ENCODE measurements at regions not wholly inside any gene's neighbourhood (a gene's known extent, or its start where the extent isn't known, plus 50 kb on each side); places are given as distances from the start of the nearest gene placed in this dataset.

- no peaks in the 10 kb centered on the region for H4K20me1 ChIP-seq (ENCODE audit: insufficient read depth)
- no peaks in the 10 kb centered on the region for H3K36me3 ChIP-seq (replicated peaks in 1 of 2; ENCODE audit: control insufficient read depth in 1 of 2, insufficient read depth in 2 of 2, low read length in 1 of 2)
- no peaks in the 10 kb centered on the region for H3K79me2 ChIP-seq (ENCODE audit: insufficient read depth)
- DNase-seq, result no peak
- CTCF ChIA-PET, result interaction anchor here (1.6 kb wide), 1 partner anchor 35 kb away, joined by 8 read pairs; no protein-coding TSS in a partner anchor
- no peaks in the 10 kb centered on the region for H3K4me1 ChIP-seq (ENCODE audit: control insufficient read depth in 1 of 2, insufficient read depth in 2 of 2, low read depth in 1 of 2, low read length in 1 of 2)
- H3K9ac ChIP-seq, result no peak overlapping the region
- H3K27me3 ChIP-seq (ENCODE audit: insufficient read depth), result no peaks in the 10 kb centered on the region; the same call in 1 of the 2 replicates
- 16% methylated on average over 4 of the region's 4 CpGs for WGBS (ENCODE audit: low lambda C conversion rate)
- no peaks in the 10 kb centered on the region for H3K9me2 ChIP-seq
- H3K4me3 ChIP-seq (ENCODE audit: low read depth in 2 of 2, low read length in 1 of 2), result no peak overlapping the region
- H3K4me2 ChIP-seq, result no peak overlapping the region
- POLR2A ChIA-PET, result no interaction called here
- no peaks in the 10 kb centered on the region for H3F3A ChIP-seq (replicated peaks; ENCODE audit: insufficient read depth)
- no peaks in the 10 kb centered on the region for H3K9me3 ChIP-seq
- no peak for TF ChIP-seq TAF1 (IDR thresholded peaks at IDR 0.05; ENCODE audit: borderline replicate concordance, low read depth, low read length)
- TF ChIP-seq PBX3 (IDR thresholded peaks at IDR 0.05), result no peak
- TF ChIP-seq RAD21 (IDR thresholded peaks at IDR 0.05; ENCODE audit: low read length), result no peak
- TF ChIP-seq RFX5 (IDR thresholded peaks at IDR 0.05; ENCODE audit: low read length), result no peak
- TF ChIP-seq MXI1 (IDR thresholded peaks at IDR 0.05; ENCODE audit: low read depth, low read length), result no peak
- no peak for TF ChIP-seq ELF1 (IDR thresholded peaks at IDR 0.05)
- no peak for TF ChIP-seq REST (IDR thresholded peaks at IDR 0.05; ENCODE audit: low read depth, low read length)
- no peak for TF ChIP-seq TEAD4 (IDR thresholded peaks at IDR 0.05; ENCODE audit: borderline replicate concordance, insufficient read depth)
- TF ChIP-seq TCF12 (IDR thresholded peaks at IDR 0.05), result no peak
- TF ChIP-seq GABPA (IDR thresholded peaks at IDR 0.05; ENCODE audit: low read depth), result no peak
- TF ChIP-seq GATA2 (CRISPR knock-in tag; IDR thresholded peaks at IDR 0.05), result no peak
- no peak for TF ChIP-seq ZBTB33 (IDR thresholded peaks at IDR 0.05; ENCODE audit: borderline replicate concordance, low read depth)
- TF ChIP-seq FOXJ3 (CRISPR knock-in tag; IDR thresholded peaks at IDR 0.05), result no peak
- TF ChIP-seq USF1 (IDR thresholded peaks at IDR 0.05; ENCODE audit: borderline replicate concordance, low read depth), result no peak
- TF ChIP-seq SMC3 (IDR thresholded peaks at IDR 0.05; ENCODE audit: low read depth, low read length), result no peak
- no peak for TF ChIP-seq CHD2 (IDR thresholded peaks at IDR 0.05; ENCODE audit: low read length, partially characterized antibody)
- TF ChIP-seq EZH2phosphoT487 (IDR thresholded peaks at IDR 0.05; ENCODE audit: borderline replicate concordance, low read depth), result no peak
- TF ChIP-seq NRF1 (IDR thresholded peaks at IDR 0.05; ENCODE audit: low read depth, low read length), result no peak
- TF ChIP-seq USF2 (IDR thresholded peaks at IDR 0.05; ENCODE audit: borderline replicate concordance, low read depth, low read length), result no peak
- no peak overlapping the region for H2AFZ ChIP-seq (ENCODE audit: low read depth)
- no peak overlapping the region for H3K27ac ChIP-seq (ENCODE audit: low read depth in 2 of 2, low read length in 1 of 2)
These were observed 174.7 kb upstream of the PDE1C start for GRCh38 chr7:32244806-32245345.

Data from SK-N-SH (cell line).